ENCODE measurements at regions not wholly inside any gene's neighbourhood (a gene's known extent, or its start where the extent isn't known, plus 50 kb on each side); places are given as distances from the start of the nearest gene placed in this dataset.

- DNase-seq = peak; percentile 27
These were observed 904.8 kb upstream of the PCDH20 start for GRCh38 chr13:62320129-62321108.

GRCh38 chr13:62309904-62310303 lies 894.3 kb upstream of the PCDH20 start:
- DNase-seq = no peak

DNA sequence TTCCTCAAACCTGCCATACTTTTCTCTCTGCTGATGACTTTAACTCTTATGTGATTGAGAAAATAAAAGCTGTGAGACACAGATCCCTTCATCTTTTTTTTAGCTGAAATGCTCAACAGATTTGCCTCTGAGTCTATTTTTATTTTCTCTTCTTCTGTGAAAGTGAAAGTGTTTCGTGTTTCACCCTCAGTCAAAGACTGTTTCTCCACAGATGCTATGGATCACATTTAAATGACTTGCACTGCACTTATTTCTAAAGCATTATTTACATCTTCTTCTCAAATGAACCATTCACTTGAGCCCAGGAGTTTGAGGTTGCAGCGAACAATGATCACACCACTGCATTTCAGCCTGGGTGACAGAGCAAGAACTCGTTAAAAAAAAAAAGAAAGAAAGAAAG lies 890.1 kb upstream of the PCDH20 start:
- no peak for DNase-seq

DNA sequence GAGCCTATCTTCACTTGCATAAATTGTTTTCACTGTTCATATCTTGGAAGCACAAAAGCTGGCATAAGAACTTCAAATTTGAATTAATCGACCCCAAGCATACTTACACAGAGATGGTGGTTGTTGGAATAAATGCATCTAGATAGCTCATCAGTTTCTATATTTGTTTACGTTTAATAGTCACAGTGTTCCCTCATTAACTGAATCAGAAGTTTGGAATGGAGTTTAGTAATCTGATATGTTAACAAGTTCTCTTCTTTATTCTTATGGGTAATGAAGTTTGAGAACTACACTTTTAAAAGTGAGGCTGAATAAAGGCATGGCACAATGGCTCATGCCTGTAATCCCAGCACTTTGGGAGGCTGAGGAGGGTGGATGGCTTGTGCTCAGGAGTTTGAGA lies 886.7 kb upstream of the PCDH20 start:
- DNase-seq = no peak

DNA sequence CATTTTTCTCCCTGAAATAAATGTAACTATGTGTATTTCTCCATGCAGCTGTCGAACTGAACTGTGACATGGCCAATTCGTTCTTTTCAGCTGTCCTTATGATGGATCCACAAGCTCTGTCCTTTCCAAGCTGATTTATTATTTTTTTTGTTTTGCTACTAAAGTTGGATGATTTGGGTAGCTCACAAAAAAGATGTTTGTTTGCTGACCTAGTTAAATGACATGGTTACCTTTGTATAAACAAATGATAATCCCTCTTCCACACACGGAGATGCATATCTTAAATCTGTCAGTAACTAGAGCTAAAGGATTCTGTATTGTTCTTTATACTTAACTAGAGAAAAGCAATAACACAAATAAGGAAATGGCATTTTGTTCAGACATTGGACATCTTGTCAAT lies 884.3 kb upstream of the PCDH20 start:
- no peak for DNase-seq

- no peak for DNase-seq
These were observed 881.2 kb upstream of the PCDH20 start for GRCh38 chr13:62296812-62297211.

DNA sequence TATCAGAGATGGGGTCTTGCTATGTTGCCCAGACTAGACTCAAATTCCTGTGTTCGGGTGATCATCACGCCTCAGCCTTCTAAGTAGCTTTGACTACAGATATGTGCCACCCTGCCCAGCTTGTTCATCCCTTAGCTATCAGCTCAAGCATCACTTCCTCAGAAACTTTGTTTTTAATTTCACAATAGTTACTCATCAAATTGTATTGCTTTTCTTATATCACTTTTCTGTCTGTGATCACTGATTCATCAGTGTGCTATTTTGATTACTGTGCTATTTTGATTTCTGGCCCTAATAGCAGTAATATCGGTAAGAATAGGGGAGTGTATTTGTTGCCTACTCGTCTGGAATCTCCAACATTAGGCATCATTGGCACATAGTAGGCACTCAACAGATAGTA lies 878.6 kb upstream of the PCDH20 start:
- DNase-seq = no peak

DNA sequence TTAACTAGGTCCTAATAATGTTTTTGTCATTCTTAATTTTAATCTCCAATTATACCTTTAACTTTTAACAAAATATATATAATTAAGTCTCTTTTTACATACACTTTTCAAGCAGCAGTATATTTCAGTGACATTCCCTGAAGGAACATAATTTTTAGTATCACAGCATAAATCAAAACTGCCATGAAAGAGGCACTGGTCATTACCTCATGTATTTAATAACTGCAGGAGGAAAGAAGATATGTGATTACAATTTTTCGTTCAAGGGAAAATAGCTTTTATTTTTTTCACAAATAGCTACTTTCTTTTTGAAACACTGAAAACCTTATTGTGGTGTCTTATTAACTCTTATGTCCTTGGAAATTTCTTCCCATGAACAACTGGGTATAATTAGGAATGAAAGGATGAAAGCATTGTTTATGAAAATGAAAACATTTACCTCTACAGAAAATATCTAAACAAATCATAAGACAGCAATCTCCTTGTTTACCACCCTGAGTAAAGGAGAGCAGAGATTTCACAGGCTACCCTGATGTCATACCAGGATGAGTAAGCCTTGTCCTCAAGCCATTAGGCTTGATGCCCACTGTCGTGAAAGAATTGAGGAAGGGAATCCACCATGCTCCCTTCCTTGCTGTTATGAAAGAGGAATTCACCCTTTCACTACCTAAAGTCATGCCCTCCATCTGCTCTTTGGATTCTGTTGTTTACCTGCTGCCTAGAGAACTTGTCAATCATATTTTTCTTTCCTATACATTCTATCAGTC lies 877.2 kb upstream of the PCDH20 start:
- DNase-seq = no peak

DNA sequence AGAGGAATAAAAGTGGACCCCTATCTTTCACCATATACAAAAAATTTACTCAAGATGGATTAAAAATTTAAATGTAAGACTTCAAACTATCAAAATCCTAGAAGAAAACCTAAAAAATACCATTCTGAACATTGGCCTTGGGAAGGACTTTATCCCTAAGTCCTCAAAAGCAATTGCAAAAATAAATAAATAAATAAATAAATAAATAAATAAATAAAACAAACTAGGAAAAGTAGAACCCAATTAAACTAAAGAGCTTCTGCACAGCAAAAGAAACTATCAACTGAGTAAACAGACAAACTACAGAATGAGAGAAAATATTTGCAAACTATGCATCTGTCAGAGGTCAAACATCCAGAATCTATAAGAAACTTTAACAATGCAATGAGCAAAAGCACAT lies 874.9 kb upstream of the PCDH20 start:
- DNase-seq = no peak

DNA sequence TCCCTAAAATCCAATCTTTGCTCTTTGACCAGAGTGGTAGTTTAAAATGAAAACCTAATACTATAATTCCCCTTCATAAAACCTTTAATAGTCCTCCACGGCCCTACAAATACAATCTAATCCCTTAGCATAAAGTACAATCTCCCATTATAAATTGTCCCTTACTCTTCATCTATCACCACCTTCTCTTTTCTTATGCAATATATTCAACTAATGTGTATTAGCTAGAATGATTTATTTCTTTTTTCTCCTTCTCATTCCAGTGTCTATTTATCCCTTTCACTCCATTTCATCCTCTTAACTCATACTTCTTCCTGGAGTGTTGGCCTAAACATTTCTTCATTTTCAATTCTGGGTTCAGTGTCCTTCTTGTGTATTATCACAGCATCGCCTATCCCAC lies 872.1 kb upstream of the PCDH20 start:
- DNase-seq = no peak

GRCh38 chr13:62280590-62280989 lies 864.9 kb upstream of the PCDH20 start:
- no peak for DNase-seq

DNA sequence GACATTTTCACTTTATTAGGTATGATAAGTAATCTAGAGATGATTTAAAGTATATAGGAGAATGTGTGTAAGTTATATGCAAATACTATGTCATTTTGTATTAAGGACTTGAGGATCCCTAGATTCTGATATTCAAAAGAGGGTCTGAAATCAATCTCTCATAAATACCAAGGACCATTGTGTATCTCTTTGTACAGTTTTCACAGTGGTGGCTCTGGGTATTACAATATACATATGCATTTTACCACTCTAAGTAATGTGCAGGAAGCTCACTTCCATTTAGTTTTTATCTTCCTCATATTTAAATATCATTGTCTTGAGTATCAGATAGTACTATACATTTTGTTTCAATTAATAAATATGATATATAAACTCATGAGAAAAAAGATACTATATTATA lies 862.6 kb upstream of the PCDH20 start:
- no peak for DNase-seq

GRCh38 chr13:62251734-62252133 lies 836.1 kb upstream of the PCDH20 start:
- no peak for DNase-seq

GRCh38 chr13:62250501-62251201 lies 835.0 kb upstream of the PCDH20 start:
- no peak for DNase-seq

GRCh38 chr13:62246581-62246980 lies 830.9 kb upstream of the PCDH20 start:
- DNase-seq = no peak

GRCh38 chr13:62243106-62243505 lies 827.5 kb upstream of the PCDH20 start:
- DNase-seq = no peak

GRCh38 chr13:62234780-62235440 lies 819.3 kb upstream of the PCDH20 start:
- DNase-seq = no peak

GRCh38 chr13:62210951-62211350 lies 795.3 kb upstream of the PCDH20 start:
- no peak for DNase-seq

DNA sequence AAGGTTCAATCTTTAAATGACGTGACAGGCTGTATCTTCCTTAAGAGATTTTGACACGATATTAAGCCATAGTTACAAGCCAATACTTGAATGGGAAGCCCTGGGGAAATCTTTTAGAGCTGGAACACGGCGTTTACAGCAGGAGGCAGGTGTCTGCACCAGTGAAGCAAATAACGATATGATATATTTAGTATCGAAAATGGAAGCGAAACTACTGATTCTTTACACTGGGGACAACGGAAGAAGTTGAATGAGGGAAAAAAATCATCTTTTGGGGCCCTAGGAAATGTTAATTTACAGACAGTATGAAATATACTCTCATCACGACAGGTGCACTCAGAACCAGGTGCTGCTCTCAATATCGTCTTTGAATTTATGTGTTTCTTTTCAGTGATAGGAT lies 793.9 kb upstream of the PCDH20 start:
- DNase-seq = no peak

DNA sequence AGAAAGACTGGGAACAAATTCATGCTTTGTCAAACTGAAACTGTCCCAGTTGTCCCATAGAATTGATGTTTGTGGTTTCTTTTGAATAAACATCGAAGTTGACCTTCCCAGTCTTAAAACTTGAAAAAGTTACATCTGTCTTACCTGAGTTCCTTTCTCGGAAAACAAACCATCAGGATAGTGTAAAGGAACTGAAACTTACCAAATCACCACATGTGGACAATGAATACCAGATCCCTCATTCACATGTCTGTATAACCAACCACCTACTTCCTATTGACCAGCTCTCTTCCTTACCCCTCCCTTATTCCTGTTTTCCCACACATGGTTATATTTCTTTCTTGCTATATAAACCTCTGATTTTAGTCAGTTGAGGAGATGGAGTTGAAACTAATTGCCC lies 791.7 kb upstream of the PCDH20 start:
- no peak for DNase-seq

GRCh38 chr13:62206165-62206564 lies 790.5 kb upstream of the PCDH20 start:
- no peak for DNase-seq

- no peak for DNase-seq
These were observed 789.6 kb upstream of the PCDH20 start for GRCh38 chr13:62205273-62205672.

GRCh38 chr13:62194371-62194770 lies 778.7 kb upstream of the PCDH20 start:
- no peak for DNase-seq

All from hindlimb muscle (tissue), 1 donor.